NCI-H2107 (cell line): ENCODE measurements at regions not wholly inside any gene's neighbourhood (a gene's known extent, or its start where the extent isn't known, plus 50 kb on each side); places are given as distances from the start of the nearest gene placed in this dataset.
"Not testable (repeated sequence)": the region's sequence is repeated elsewhere in the genome, so short reads cannot be mapped to it uniquely, and the experiment has no call there.

Experiments
- DNase-seq: peaks from one replicate; lab custom pipeline; 2025; lab: John Stamatoyannopoulos, UW

DNA sequence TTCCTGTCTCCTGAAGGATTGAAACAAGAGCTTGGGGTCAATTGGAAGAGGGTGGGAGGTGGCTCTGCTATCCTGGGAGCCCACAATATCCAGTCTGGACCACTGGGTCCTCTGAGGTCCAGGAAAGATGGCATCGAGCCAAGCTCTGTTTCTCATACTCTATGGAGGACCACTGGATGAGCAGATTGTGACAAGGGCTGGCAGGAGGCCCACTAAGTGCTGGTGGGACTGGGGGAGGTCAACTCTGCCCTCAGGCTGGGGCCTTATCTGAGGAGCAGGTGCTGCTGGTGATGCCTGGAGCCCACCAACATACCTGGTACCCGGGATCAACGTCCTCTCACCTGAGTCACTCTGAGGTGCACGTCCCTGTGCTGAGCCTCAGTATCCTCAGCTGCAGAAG lies 142.4 kb downstream of the NDUFA10 start:
- DNase-seq: no peak

DNA sequence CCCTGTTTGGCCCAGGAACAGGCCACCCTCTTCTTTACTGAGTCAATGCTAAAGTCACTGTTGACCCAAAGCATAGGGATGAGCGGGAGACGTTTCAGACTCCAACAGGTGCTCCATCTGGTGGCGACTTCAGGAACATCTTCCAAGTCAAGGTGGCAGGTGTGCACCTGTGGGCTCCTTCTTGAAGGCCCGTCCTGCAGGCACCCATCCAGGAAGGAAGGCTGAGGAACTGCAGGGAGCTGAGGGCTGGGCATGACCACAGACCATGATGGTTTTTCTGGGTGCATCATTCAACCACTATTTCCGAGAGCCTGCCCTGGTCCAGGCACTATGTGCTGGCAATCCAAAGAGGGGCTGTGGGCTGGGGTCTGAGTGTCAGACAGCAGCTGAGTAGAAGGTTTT lies 142.8 kb downstream of the NDUFA10 start:
- peak; percentile 8 for DNase-seq

DNA sequence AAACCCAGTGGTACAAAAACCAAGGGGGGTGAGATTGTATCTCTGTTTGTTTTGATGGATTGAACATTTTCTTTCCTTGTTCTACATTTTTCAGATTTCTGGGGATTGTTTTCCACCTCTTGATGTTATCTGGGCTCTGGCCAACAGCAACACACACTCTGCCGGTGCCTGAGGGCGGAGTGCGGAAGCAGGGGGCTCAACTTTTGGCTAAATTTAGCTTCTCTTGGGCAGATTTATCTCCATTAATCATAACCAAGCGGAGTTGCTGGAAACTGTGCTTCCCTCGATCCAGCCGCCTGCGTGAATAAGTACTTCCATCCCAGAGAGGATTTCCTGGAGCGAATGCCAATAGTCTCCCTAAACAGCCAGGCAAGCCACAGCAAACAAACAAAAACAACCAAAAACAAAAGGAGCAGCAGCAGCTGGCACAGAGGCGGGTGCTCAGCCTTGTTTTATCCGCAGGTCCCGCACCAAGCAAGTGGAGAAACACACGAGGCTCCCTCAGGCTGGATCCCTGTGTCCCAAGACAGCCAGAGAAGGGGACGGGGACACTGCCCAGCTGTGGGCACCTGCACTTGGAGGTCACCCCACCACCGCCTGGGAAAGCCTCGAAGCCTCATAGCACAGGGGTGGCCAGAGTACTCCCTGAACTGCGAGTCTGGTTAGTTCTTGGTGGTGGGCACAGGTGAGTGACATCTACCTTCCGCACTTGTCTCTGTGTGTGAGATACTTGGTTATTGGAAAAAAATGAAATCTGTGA lies 143.4 kb downstream of the NDUFA10 start:
- DNase-seq: no peak

DNA sequence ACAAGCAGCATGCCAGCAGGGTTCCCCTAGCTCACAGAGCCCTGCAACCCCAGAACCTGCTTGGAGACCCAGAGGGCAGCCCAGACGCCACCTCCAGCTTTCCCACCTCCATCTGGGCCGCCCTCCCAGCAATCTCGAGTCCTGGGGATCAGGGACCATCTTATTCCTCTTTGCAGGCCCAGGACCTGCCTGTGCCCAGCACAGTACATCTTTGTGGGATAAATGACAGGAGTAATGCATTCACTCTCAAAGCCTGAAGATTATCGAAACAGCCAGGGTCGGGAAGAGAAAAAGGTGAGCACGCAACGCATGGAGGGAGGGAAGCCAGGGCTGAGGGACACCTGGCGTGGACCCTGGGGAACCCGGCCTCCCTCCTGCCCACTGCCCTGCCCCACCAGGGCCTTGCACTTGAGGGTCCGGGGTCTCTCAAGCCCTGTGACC lies 144.1 kb downstream of the NDUFA10 start:
- no peak for DNase-seq

DNA sequence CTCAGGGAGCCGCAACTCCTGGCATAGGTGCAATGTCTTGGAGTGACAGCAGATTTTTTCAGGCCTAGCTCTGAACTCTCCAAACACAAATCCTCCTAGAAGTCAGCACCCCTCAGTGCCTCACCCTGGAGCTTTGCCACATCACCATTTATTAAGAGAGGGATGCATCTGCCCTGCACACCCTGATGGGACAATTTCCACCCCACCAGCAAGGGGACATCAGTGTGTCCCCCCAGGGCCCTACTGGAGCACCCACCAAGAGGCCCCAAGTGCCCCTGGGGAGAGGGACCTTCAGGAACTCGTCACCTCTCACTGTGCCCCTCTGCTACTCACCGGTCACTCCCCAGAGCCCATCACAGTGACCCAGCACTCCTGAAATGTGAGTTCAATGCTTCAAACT lies 144.7 kb downstream of the NDUFA10 start:
- DNase-seq: no peak

DNA sequence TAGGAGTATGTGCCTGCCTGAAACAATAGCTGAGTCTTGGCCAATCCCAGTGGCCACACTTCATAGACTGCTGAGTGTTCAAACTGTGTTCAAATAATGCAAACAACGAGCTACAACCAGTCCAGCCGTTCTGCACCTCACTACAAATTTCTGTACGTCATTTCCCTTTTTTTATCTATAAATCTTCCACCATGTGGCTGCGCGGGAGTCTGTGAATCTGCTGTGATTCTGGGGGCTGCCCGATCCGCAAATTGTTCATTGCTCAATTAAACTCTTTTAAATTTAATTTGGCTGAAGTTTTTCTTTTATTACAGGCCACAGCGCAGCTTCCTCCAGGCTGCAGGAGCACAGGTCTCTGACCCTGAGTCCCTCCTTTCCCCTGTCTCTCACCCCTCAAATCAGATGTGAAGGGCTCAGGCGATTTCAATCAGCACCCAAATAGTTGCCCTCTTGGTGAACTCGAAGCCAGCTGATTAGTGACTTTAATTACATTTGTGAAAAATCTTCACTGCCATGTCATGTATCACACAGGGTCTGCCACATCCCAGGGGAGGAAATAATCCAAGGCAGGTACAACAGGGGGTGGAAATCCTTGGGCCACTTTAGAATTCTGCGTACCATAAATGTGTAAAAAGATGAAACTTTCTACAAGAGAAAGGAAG lies 145.6 kb downstream of the NDUFA10 start:
- DNase-seq: no peak

DNA sequence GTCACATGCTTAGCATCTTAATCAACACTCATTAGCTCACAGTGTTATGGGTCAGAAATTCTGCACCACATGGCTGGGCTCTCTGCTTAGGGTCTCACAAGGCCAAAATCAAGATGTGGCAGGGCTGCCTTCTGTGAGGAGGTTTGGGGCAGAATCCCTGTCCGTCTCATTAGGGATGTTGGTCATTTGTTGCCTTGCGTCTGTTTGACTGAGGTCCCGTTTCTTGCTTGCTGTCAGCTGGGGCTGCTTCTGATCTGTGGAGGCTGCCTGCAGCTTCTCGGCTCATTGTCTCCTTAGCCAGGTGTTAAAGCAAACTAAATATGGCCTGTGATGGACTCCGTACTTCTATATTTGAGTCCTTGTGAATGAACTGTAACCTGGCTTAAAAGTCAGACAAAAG lies 146.5 kb downstream of the NDUFA10 start:
- DNase-seq: no peak

DNA sequence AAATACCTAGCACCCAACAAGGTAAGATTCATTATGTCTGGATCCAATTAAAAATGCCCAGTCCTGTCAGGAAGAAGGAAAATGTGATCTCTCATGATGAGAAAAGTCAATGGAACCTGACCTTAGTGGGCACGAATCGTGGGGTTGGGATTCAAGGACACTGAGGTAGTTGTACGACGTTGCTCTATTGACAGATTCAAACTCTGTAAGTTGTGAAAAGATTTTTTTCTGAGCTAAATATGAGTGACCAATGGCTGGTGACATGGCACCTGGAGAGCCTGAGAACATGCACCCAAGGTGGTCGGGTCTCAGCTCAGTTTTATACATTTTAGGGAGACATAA lies 148.2 kb downstream of the NDUFA10 start:
- no peak for DNase-seq

DNA sequence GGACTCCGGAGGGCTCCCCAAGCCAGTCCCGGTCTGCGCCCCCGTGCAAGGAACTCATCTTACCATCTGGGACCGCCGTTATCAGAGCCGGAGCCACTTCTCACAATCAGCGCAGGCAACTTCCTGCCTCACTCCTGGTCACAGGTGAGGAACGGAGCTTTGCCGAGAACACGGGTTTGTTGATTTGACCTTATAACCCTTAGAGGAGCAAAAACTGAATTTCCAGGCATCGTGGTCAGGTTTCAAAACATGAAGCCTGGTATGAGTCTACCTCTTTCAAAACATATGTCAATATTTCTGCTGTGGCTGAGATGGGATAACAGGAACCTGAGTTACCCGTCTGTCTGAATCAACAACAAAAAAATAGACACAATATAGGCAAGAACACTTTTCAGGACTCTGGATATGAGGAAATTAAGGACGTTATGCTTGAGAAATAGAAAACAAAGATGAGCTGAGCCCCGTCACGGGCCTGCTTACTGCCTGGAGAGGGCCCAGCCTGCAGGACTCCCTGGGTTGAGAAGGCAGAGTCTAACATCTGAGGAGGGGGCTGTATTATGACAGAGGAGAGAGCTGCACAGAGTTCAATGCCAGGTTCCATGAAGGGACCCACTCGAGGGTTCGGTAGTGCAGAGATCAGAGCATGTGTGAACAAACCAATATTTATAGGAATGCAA lies 148.7 kb downstream of the NDUFA10 start:
- DNase-seq: no peak

DNA sequence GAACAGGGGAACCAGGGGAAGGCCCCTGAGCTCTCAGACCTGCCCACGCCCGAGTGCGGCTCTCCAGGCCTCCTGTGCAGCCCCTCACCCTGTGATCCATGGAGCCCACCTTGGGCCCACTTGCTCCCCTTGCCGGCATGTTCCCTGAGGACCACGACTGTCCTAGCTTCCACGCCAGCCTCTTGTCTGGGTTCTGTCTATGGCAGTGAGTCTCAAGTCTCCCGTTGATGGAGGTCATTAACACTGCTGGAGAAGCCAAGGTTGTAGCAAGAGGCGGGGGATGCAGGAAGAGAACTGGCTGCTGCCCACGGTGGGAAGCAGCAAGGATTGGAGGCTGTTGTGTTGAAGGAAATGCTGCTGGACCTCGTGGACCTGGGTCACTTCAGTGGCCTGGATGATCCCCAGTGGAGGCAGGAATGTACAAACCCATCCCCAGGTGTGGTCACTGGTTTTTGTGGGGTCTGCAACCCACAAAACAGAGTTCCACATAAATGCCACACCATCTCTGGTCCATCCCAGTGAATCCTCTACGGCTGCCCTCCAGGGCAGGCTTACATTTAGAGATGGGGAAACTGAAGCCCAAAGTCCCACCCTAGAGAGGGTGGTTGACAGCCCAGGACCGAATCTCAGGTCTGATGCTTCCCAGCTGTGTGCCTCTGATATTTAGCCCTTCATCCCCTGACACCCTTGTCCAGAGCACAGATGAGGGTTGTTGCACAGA lies 150.3 kb downstream of the NDUFA10 start:
- no peak for DNase-seq

DNA sequence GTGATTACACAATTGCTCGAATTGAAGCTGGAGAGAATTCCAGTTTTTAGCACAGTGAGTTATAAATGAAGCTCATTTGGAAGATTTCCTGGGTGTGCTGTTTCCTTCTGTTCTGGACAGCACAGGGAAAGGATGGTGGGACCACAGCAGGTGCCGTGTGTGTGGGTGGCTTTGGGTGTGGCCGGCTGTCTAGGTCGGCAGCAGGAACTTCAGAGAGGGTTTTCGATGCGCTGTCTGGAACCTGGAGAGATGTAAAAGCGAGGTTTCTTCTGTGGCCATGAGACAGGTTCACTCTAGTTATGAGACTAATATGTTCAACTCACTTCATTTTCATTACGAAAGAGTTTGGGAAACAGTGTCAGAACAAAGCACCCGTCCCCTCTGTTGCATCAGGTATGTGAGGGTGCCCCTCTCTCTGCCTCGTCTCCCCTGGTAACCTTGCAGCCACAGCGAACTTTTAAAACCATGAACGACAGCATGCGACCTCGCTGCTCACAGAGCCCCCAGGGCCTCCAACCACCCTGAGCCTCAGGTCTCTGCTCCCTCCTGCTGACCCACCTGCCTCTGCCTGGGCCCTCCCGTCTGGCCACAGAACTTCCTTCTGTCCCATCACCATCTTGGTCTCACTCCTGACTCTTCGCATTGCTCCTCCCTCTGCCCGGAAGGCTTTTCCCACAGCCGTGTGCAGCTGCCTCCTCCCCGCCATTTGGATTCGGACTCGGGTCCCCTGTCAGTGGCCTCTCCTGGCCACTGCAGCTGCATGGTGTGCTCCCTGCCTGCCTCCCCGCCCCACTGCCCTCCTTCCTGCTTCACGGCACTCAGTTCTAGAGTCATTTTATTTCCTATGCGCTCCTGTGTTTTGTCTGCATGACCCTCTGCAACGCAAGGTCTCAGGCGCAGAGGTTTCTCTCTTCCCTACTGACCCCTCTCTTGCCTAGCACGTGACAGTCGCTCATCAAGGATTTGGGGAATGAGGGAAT lies 151.2 kb downstream of the NDUFA10 start:
- DNase-seq: no peak

DNA sequence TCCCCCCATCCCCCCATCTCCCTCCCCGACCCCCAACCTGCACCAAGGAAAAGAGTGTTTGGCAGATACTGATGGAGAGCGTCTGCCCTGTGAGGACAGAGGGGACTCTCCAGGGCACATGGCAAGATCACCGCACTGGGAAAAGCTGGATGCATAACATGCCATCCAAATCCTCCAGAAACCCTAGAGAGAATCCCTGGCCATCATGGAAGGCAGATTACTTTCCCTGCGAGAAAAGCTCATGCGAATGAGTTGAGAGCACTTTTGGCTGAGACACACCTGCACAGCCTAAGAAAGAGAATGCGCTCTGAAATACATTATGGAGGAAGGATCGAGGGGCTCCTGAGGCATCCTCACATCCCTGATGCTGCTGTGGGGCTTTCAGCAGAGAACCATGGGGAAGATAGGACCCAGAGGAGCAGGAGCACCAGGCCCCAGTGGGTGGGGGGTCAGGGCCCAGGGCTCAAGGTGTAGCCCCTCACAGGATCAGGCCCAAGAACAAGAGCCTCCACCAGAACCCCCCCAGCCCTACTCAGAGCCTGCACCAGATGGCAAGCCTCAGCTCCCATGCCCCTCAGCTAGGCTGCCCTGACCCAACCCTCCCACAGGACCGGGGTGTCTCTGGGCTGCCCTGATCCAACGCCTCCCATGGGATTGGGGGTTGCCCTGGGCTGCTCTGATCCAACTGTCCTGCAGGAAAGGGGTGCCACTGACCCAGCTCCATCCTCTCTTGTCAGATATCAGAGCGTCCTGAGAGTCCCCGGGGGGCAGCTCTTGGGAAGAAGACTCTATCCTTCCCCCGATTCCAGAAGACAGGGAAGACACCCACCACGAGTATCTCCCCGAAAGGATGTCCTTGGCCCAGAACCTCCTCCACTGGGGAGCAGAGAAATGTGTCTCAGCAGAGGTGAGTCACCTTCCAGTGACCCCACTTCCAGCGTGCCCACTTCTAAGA lies 153.4 kb downstream of the NDUFA10 start:
- no peak for DNase-seq

DNA sequence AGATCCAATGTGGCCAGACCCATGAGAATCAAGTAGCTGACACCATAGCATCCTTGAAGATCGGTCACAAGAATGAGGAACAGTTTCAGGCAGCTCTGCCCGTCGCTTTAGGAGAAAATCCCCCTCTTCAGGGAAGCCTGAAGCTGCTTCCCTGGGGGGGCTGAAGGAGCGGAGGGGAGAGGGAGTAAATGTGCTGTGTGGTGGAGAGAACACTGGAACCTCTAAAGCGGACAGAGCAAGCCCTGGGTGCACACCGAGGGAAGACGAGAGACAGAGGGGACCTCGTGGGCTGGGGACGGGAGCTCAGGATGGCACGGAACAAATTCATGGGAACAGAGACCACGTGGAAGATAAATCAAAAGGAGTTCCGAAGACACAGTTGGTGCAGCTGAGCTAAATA lies 154.3 kb downstream of the NDUFA10 start:
- DNase-seq: no peak

DNA sequence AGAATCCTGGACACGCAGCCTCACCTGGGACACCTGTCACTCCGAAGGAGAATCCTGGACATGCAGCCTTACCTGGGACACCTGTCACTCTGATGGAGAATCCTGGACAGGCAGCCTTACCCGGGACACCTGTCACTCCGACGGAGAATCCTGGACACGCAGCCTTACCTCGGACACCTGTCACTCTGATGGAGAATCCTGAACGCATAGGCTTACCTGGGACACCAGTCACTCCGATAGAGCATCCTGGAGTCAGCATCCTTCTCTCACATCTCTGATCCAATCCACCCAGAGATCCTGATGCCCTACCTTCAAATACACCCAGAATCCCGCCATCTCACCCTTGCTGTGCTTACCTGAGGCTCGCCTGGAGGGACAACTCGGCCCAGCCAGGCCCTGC lies 154.9 kb downstream of the NDUFA10 start:
- DNase-seq: no peak

DNA sequence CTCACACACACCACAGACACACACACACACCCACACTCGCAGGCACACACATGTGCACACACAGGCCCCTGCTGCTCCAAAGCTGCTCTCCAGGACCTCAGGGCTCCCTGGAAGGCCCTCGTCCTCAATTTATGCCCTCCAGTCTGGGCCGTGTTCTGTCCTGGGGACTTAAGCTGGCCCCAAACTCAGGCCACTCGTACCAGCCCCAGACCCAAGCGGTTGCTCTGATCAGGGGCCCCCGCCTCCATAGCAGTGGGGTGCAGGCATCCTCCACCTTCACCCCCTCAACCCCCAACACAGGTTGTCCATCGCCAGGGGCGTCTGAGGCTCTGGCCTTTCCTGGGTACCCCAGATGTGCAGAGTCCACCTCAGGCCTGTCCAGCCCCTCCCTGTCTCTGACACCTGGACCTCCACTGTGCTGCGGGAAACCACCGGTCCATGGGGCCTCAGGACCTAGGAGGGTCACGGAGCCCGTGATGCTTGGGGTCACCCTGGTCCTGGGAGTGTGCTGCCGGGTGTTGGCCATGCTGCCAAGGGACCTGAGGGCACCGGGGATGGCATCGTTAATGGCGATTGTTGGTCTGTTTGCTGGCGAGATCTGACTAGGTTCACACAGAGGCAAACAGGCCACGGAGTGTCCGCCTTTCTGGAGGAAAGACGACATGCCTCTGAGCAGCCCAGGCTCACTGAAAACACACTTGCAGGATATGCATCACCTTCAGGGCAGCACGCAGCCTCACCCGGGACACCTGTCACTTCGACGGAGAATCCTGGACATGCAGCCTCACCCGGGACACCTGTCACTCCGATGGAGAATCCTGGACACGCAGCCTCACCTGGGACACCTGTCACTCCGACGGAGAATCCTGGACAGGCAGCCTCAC lies 155.6 kb downstream of the NDUFA10 start:
- no peak for DNase-seq

DNA sequence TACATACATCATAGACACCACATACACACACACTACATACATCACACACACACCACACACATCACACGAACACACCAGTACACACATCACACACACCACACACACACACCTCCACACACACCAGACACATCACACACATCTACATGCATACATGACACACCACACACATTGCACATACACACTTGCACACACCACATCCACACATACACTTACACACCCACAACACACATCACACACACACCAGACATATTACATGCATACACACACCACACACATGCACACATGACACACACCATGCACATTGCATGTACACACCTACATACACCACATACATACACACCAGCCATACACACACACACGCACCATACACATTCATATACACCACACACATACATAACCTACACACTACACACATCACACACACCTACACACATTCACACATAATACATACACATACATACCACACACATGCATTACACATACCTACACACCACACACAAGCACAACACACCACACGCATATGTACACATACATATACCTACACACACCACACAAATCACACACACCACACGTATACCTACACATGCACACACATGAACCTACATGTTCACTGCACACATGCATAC lies 156.5 kb downstream of the NDUFA10 start:
- no peak for DNase-seq

DNA sequence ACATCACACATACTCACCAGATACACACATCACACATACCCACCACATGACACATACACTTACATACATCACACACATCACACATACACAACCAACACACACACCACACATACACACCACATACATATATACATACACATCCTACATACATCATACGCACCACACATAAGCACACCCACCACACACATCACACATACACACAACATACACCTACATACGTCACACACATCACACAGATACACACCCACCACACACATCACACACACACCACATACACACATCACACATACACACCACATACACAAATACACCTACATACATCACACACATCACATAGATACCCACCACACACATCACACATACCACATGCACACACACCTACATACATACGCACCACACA lies 158.4 kb downstream of the NDUFA10 start:
- no peak for DNase-seq

DNA sequence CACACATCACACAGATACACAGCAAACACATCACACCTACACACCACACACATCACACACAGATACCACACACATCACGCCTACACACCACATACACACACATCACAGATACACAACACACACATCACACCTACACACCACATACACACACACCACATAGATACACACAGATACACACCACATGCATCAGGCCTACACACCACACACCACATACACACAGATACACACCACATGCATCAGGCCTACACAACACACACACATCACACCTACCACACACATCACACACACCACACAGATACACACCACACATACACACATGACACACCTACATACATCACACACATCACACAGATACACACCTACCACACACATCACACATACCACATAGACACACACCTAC lies 158.8 kb downstream of the NDUFA10 start:
- no peak for DNase-seq

DNA sequence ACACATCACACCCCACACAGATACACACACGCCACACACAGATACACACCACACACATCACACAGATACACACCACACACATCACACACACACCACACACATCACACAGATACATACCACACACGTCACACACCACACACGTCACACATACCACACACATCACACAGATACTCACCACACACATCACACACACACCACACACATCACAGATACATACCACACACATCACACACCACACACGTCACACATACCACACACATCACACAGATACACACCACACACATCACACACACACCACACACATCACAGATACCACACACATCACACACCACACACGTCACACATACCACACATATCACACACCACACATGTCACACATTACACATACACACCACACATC lies 159.3 kb downstream of the NDUFA10 start:
- DNase-seq: not testable (repeated sequence)
